CD14-positive monocyte (primary cell): ENCODE measurements at regions not wholly inside any gene's neighbourhood (a gene's known extent, or its start where the extent isn't known, plus 50 kb on each side); places are given as distances from the start of the nearest gene placed in this dataset.

Source experiments
- DNase-seq, 3 donors: peaks; one replicate each; pipeline ENCODE4 v3.0.0-alpha.2; 2011 to 2022
- H2AFZ ChIP-seq: 2 replicates; pipeline ENCODE4 v1.6.0; 2012; ENCODE audit warnings: mild to moderate bottlenecking, low read depth, low read length, inconsistent platforms; ENCODE audit not compliant: insufficient read depth, poor library complexity, severe bottlenecking
- H3K27ac ChIP-seq, 2 donors: 1 replicate in 1 of 2; 2 replicates in 1 of 2; pipeline ENCODE4 v1.5.1; 2012 to 2013; ENCODE audit warnings: low read length in 2 of 2, control low read depth in 1 of 2, inconsistent platforms in 1 of 2, low read depth in 1 of 2, mild to moderate bottlenecking in 1 of 2
- H3K27me3 ChIP-seq, 2 donors: one replicate each; pipeline versions ENCODE4 v1.6.0 to v1.6.1; 2011 to 2013; ENCODE audit warnings: low read length in 2 of 2; ENCODE audit not compliant: control insufficient read depth in 2 of 2, insufficient read depth in 2 of 2
- H3K36me3 ChIP-seq, 2 donors: replicated peaks in 1 of 2; 1 replicate in 1 of 2; 2 replicates in 1 of 2; pipeline versions ENCODE4 v1.5.1 to v1.6.1; 2012 to 2013; ENCODE audit warnings: low read length in 2 of 2, control low read depth in 1 of 2, inconsistent platforms in 1 of 2, mild to moderate bottlenecking in 1 of 2; ENCODE audit not compliant: insufficient read depth in 2 of 2, control insufficient read depth in 1 of 2
- H3K4me1 ChIP-seq, 2 donors: 1 replicate in 1 of 2; 2 replicates in 1 of 2; pipeline versions ENCODE4 v1.5.1 to v1.6.1; 2012 to 2013; ENCODE audit warnings: low read length in 2 of 2, control low read depth in 1 of 2, inconsistent platforms in 1 of 2, mild to moderate bottlenecking in 1 of 2, moderate library complexity in 1 of 2; ENCODE audit not compliant: insufficient read depth in 2 of 2, control insufficient read depth in 1 of 2
- H3K4me2 ChIP-seq: replicated peaks from 2 replicates; pipeline ENCODE3; 2012; ENCODE audit warnings: low read length, moderate library complexity, mild to moderate bottlenecking; ENCODE audit not compliant: poor library complexity, severe bottlenecking; ENCODE audit errors: extremely low read depth
- H3K4me3 ChIP-seq, 3 experiments: fragments of 200-600 bp in 1 of 3; sonication (generic) in 1 of 3; replicated peaks in 1 of 3; 1 replicate in 2 of 3; 2 replicates in 1 of 3; pipeline ENCODE4 v1.5.1; 2011 to 2013; ENCODE audit warnings: low read length in 3 of 3, mild to moderate bottlenecking in 3 of 3, control low read depth in 2 of 3, low read depth in 2 of 3, inconsistent platforms in 1 of 3, moderate library complexity in 1 of 3
- H3K79me2 ChIP-seq: 2 replicates; pipeline ENCODE4 v1.6.0; 2012; ENCODE audit warnings: mild to moderate bottlenecking, control low read depth, inconsistent platforms, low read length, moderate library complexity; ENCODE audit not compliant: insufficient read depth
- H3K9ac ChIP-seq: 2 replicates; pipeline ENCODE4 v1.6.0; 2017; ENCODE audit warnings: low read length, mild to moderate bottlenecking; ENCODE audit not compliant: insufficient read depth, poor library complexity, severe bottlenecking
- H3K9me3 ChIP-seq, 2 donors: replicated peaks in 1 of 2; 1 replicate in 1 of 2; 2 replicates in 1 of 2; pipeline versions ENCODE4 v1.5.1 to v1.6.1; 2012 to 2013; ENCODE audit warnings: low read length in 2 of 2, control low read depth in 1 of 2; ENCODE audit not compliant: control insufficient read depth in 1 of 2, insufficient read depth in 1 of 2
- H4K20me1 ChIP-seq: 2 replicates; pipeline ENCODE4 v1.6.0; 2012; ENCODE audit warnings: mild to moderate bottlenecking, low read length, control low read depth, moderate library complexity; ENCODE audit not compliant: insufficient read depth
- H3K27ac Mint-ChIP-seq, 7 donors: one replicate each; pipeline ENCODE4 v1.8.0; 2020; ENCODE audit warnings: mild to moderate bottlenecking in 7 of 7, mixed read lengths in 7 of 7, moderate library complexity in 6 of 7, inconsistent platforms in 2 of 7
- H3K27me3 Mint-ChIP-seq, 3 donors: one replicate each; pipeline ENCODE4 v1.8.0; 2021 to 2022; ENCODE audit warnings: low read depth in 3 of 3, mild to moderate bottlenecking in 3 of 3, mixed read lengths in 3 of 3, moderate library complexity in 3 of 3, inconsistent platforms in 1 of 3
- H3K36me3 Mint-ChIP-seq, 2 donors: one replicate each; pipeline ENCODE4 v1.8.0; 2020; ENCODE audit warnings: mixed read lengths in 2 of 2, inconsistent platforms in 1 of 2, mild to moderate bottlenecking in 1 of 2
- H3K4me1 Mint-ChIP-seq: one replicate; pipeline ENCODE4 v1.8.0; 2020; ENCODE audit warnings: mild to moderate bottlenecking, mixed read lengths
- H3K4me3 Mint-ChIP-seq, 2 donors: one replicate each; pipeline ENCODE4 v1.8.0; 2020; ENCODE audit warnings: mild to moderate bottlenecking in 2 of 2, mixed read lengths in 2 of 2, moderate library complexity in 1 of 2
- H3K9me3 Mint-ChIP-seq, 7 donors: one replicate each; pipeline ENCODE4 v1.8.0; 2020 to 2022; ENCODE audit warnings: mixed read lengths in 7 of 7, mild to moderate bottlenecking in 6 of 7, moderate library complexity in 6 of 7, inconsistent platforms in 2 of 7
- WGBS: methylation state at CpG from one replicate; pipeline ENCODE4 v1.1.5; 2013; ENCODE audit warnings: missing lambda C conversion rate; ENCODE audit not compliant: insufficient coverage; 5-methylcytosine and 5-hydroxymethylcytosine counted together
- intact Hi-C, 2 donors: fragments of 100-400 bp; cut with micrococcal nuclease; formaldehyde crosslinking; loops; one replicate each; pipeline versions ENCODE4 v1.15.0 to v1.15.1; 2023
- TF ChIP-seq, protein P1 (sequence below): fragments of 200-600 bp; IDR thresholded peaks from one replicate; pipeline ENCODE4 v1.8.0; 2022; ENCODE audit warnings: antibody characterized with exemption, mild to moderate bottlenecking

DNA sequence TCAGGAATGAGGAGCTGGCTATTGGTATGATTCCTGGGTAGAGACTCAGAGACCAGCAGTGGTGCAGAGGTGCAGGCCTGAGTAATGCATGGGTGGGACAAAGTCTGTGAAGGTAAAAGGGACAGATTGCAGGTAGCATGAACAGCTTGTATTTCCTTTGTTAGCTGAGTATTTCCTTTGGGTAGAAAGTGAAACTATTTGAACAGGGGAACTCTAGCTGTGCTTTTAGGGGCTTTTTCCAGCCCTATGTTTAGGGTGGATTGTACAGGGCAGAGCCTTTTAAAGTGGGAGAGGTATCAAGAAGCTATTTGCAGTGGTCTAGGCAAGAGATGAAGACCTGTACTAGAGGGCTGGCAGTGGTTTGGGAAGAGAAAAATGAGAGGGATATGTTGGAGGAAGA is 739.9 kb downstream of the REEP3 start:
- Mint-ChIP-seq H3K4me1 (no peaks in the 10 kb centered on the region), H3K9me3 (peaks cover 0 to 2% (median 0%) of the 10 kb centered on the region in 7 donors), H3K27me3 (peaks cover 1 to 3% (median 2%) of the 10 kb centered on the region in 3 donors), H3K27ac (no peak overlapping the region), H3K36me3 (no peaks in the 10 kb centered on the region), H3K4me3 (no peak overlapping the region)
- H3K27ac ChIP-seq: no peak overlapping the region
- H4K20me1 ChIP-seq: no peaks in the 10 kb centered on the region
- H3K4me1 ChIP-seq: no peaks in the 10 kb centered on the region
- H2AFZ ChIP-seq: no peak overlapping the region
- no peaks in the 10 kb centered on the region for H3K9me3 ChIP-seq
- intact Hi-C loops: no loop called here
- H3K9ac ChIP-seq: no peak overlapping the region
- DNase-seq: no peak
- H3K4me2 ChIP-seq: no peak overlapping the region
- no peak overlapping the region for H3K4me3 ChIP-seq
- no peaks in the 10 kb centered on the region for H3K36me3 ChIP-seq
- TF ChIP-seq, protein P1, sequence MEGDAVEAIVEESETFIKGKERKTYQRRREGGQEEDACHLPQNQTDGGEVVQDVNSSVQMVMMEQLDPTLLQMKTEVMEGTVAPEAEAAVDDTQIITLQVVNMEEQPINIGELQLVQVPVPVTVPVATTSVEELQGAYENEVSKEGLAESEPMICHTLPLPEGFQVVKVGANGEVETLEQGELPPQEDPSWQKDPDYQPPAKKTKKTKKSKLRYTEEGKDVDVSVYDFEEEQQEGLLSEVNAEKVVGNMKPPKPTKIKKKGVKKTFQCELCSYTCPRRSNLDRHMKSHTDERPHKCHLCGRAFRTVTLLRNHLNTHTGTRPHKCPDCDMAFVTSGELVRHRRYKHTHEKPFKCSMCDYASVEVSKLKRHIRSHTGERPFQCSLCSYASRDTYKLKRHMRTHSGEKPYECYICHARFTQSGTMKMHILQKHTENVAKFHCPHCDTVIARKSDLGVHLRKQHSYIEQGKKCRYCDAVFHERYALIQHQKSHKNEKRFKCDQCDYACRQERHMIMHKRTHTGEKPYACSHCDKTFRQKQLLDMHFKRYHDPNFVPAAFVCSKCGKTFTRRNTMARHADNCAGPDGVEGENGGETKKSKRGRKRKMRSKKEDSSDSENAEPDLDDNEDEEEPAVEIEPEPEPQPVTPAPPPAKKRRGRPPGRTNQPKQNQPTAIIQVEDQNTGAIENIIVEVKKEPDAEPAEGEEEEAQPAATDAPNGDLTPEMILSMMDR: no peak
- H3K27me3 ChIP-seq: no peaks in the 10 kb centered on the region
- H3K79me2 ChIP-seq: no peaks in the 10 kb centered on the region

GRCh38 chr10:64261676-64262075 is 740.5 kb downstream of the REEP3 start:
- Mint-ChIP-seq H3K27ac (no peak overlapping the region), H3K4me3 (no peak overlapping the region), H3K9me3 (peaks cover 0 to 2% (median 0%) of the 10 kb centered on the region in 7 donors), H3K27me3 (peaks cover 1 to 3% (median 2%) of the 10 kb centered on the region in 3 donors), H3K36me3 (no peaks in the 10 kb centered on the region), H3K4me1 (no peaks in the 10 kb centered on the region)
- Histone ChIP-seq H3K4me2 (no peak overlapping the region), H3K9ac (no peak overlapping the region), H3K9me3 (no peaks in the 10 kb centered on the region), H3K27ac (no peak overlapping the region), H3K4me3 (no peak overlapping the region), H4K20me1 (no peaks in the 10 kb centered on the region), H3K79me2 (no peaks in the 10 kb centered on the region), H3K4me1 (no peaks in the 10 kb centered on the region), H2AFZ (no peak overlapping the region), H3K27me3 (no peaks in the 10 kb centered on the region), H3K36me3 (no peaks in the 10 kb centered on the region)
- no peak for DNase-seq
- intact Hi-C loops: no loop called here
- TF ChIP-seq, protein P1: no peak
- WGBS: no CpG with 5 or more reads among the region's 1 CpG
